GM06990 (cell line): ENCODE measurements at regions not wholly inside any gene's neighbourhood (a gene's known extent, or its start where the extent isn't known, plus 50 kb on each side); places are given as distances from the start of the nearest gene placed in this dataset.

Experiments used
- DNase-seq: peaks from one replicate; pipeline ENCODE4 v3.0.0-alpha.2; 2011; ENCODE audit not compliant: insufficient read length; ENCODE audit errors: extremely low read depth
- H3K27me3 ChIP-seq: replicated peaks from 2 replicates; pipeline ENCODE4 v1.6.0; 2011; ENCODE audit warnings: low read length; ENCODE audit not compliant: control insufficient read depth, insufficient read depth
- H3K36me3 ChIP-seq: 2 replicates; pipeline ENCODE4 v1.5.1; 2011; ENCODE audit warnings: low read length; ENCODE audit not compliant: control insufficient read depth, insufficient read depth
- H3K4me3 ChIP-seq: replicated peaks from 2 replicates; pipeline ENCODE4 v1.5.1; 2011; ENCODE audit warnings: low read depth, mild to moderate bottlenecking, control low read depth, low read length
- CTCF ChIP-seq: IDR thresholded peaks from 2 replicates; pipeline ENCODE4 v1.5.1; 2011; ENCODE audit warnings: low read length, control low read depth, mild to moderate bottlenecking, inconsistent platforms; ENCODE audit not compliant: insufficient read depth, poor library complexity, severe bottlenecking

GRCh38 chr1:209277662-209278061, 305.9 kb upstream of the CAMK1G start:
- Histone ChIP-seq H3K4me3 (no peak overlapping the region), H3K27me3 (no peaks in the 10 kb centered on the region), H3K36me3 (no peaks in the 10 kb centered on the region)
- TF ChIP-seq CTCF, result no peak
- DNase-seq, result no peak

GRCh38 chr1:209291715-209292114, 291.8 kb upstream of the CAMK1G start:
- DNase-seq, result no peak
- no peak for TF ChIP-seq CTCF
- Histone ChIP-seq H3K27me3 (no peaks in the 10 kb centered on the region; the same call in 1 of the 2 replicates), H3K4me3 (no peak overlapping the region), H3K36me3 (no peaks in the 10 kb centered on the region)

DNA sequence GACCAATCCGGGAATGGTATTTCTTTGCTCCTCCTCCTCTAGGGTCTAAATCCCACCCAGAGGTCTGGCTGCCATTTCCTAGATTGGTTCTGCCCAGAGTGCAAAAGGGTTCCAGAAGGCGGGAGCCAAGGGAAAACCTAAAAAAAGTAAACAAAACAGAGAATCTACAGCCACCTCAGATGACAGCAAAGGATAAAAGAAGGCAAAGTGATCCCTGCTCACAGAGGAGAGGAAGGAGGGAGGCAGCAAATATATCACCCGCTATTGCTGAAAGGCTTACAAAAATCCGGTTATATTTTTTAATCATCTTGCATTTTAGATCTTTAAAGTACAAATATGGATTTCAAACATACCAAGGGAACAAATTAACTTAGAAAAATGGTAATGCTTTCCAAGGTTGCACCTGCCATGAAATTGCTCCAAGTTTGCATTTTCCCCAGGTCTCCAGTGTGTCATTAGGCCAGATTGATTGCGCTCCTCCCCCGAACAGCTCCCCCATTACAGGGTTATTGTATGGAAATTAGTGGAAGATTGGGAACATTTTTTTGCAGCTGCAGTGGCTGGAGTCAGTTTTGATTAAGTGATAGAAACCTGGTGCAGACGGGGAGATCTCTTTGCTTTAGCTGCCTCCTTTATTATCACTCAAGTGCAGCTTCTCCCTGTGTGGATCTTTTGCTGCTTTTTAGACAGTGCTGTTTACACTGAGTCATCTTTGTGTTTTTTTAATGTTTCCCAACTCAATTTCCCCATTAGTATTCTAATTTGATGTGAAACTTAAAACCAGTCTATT, 280.5 kb upstream of the CAMK1G start:
- Histone ChIP-seq H3K4me3 (no peak overlapping the region), H3K36me3 (no peaks in the 10 kb centered on the region), H3K27me3 (no peaks in the 10 kb centered on the region)
- no peak for DNase-seq
- no peak for TF ChIP-seq CTCF

- Histone ChIP-seq H3K36me3 (no peaks in the 10 kb centered on the region), H3K27me3 (no peaks in the 10 kb centered on the region), H3K4me3 (no peak overlapping the region)
- no peak for DNase-seq
- TF ChIP-seq CTCF, result no peak
Observed at GRCh38 chr1:209304166-209304565, 279.3 kb upstream of the CAMK1G start.

- DNase-seq, result no peak
- no peaks in the 10 kb centered on the region for H3K36me3 ChIP-seq
- H3K4me3 ChIP-seq, result no peak overlapping the region
- TF ChIP-seq CTCF, result no peak
- no peaks in the 10 kb centered on the region for H3K27me3 ChIP-seq
Observed at GRCh38 chr1:209305221-209305954, 278.1 kb upstream of the CAMK1G start.
